H1 (cell line): ENCODE measurements at regions not wholly inside any gene's neighbourhood (a gene's known extent, or its start where the extent isn't known, plus 50 kb on each side); places are given as distances from the start of the nearest gene placed in this dataset.
A peak's percentile ranks its signal among the peaks of the same experiment; 100 is the strongest.
"Not testable (repeated sequence)": the region's sequence is repeated elsewhere in the genome, so short reads cannot be mapped to it uniquely, and the experiment has no call there.

Source experiments
- CTCF ChIA-PET: fragments of 300-600 bp; sonication (Branson Sonifier 250); formaldehyde crosslinking; loops from one replicate; lab custom pipeline; 2021; ENCODE audit not compliant: partially characterized antibody; lab: Charles Lee
- POLR2A ChIA-PET: fragments of 300-600 bp; sonication (Branson Sonifier 250); formaldehyde crosslinking; loops from one replicate; lab custom pipeline; 2021; ENCODE audit warnings: inconsistent platforms; ENCODE audit not compliant: partially characterized antibody; lab: Charles Lee
- DNase-seq, 2 experiments: peaks; one replicate each; pipeline versions ENCODE4 v3.0.0 to v3.0.0-alpha.2; 2010 to 2022; ENCODE audit warnings: low spot score in 2 of 2, low read depth in 1 of 2, mixed read lengths in 1 of 2
- FAIRE-seq: peaks from 2 replicates; lab custom pipeline; 2011; peaks lifted over from hg19 to GRCh38; lab: Jason Lieb, UNC
- H2AFZ ChIP-seq: 2 replicates; pipeline ENCODE4 v1.8.1; 2012; ENCODE audit warnings: low read length, inconsistent platforms
- H2AK5ac ChIP-seq: 2 replicates; pipeline ENCODE4 v1.6.1; 2013; ENCODE audit warnings: low read depth, low read length
- H2BK120ac ChIP-seq: replicated peaks from 2 replicates; pipeline ENCODE3; 2013; ENCODE audit warnings: low read depth, low read length, inconsistent platforms
- H2BK12ac ChIP-seq: 2 replicates; pipeline ENCODE4 v1.6.1; 2013; ENCODE audit warnings: low read depth, low read length
- H2BK15ac ChIP-seq: 2 replicates; pipeline ENCODE4 v1.6.1; 2013; ENCODE audit warnings: low read length
- H2BK20ac ChIP-seq: 2 replicates; pipeline ENCODE4 v1.6.1; 2013; ENCODE audit warnings: low read length
- H2BK5ac ChIP-seq: 2 replicates; pipeline ENCODE4 v1.6.1; 2013; ENCODE audit warnings: low read depth, low read length
- H3K14ac ChIP-seq: 2 replicates; pipeline ENCODE4 v1.6.1; 2013; ENCODE audit warnings: inconsistent platforms; ENCODE audit not compliant: insufficient read length
- H3K18ac ChIP-seq: 2 replicates; pipeline ENCODE4 v1.6.1; 2013; ENCODE audit warnings: low read length; ENCODE audit errors: extremely low read depth
- H3K23ac ChIP-seq: 2 replicates; pipeline ENCODE4 v1.6.1; 2013; ENCODE audit warnings: inconsistent platforms; ENCODE audit not compliant: insufficient read length
- H3K23me2 ChIP-seq: 2 replicates; pipeline ENCODE4 v1.6.1; 2013; ENCODE audit warnings: low read depth, low read length
- H3K27ac ChIP-seq: 2 replicates; pipeline ENCODE4 v1.6.1; 2011; ENCODE audit warnings: low read depth, low read length, inconsistent platforms
- H3K27me3 ChIP-seq, 4 experiments: replicated peaks in 1 of 4; 1 replicate in 1 of 4; 2 replicates in 3 of 4; pipeline versions ENCODE4 v1.6.1 to v1.8.1; 2011 to 2013; ENCODE audit warnings: low read length in 3 of 4, mild to moderate bottlenecking in 3 of 4, inconsistent platforms in 2 of 4, mixed read lengths in 2 of 4, moderate library complexity in 1 of 4; ENCODE audit not compliant: control insufficient read depth in 3 of 4, insufficient read depth in 3 of 4; ENCODE audit errors: extremely low read depth in 1 of 4
- H3K36me3 ChIP-seq, 4 experiments: 2 replicates each; pipeline versions ENCODE4 v1.6.1 to v1.8.1; 2011 to 2013; ENCODE audit warnings: mild to moderate bottlenecking in 4 of 4, low read length in 3 of 4, moderate library complexity in 2 of 4, control low read depth in 1 of 4, inconsistent platforms in 1 of 4; ENCODE audit not compliant: insufficient read depth in 4 of 4, control insufficient read depth in 2 of 4
- H3K4ac ChIP-seq: replicated peaks from 2 replicates; pipeline ENCODE3; 2013; ENCODE audit warnings: low read length, low read depth, mixed read lengths, inconsistent platforms; ENCODE audit not compliant: insufficient read length
- H3K4me1 ChIP-seq, 4 experiments: replicated peaks in 1 of 4; 1 replicate in 1 of 4; 2 replicates in 3 of 4; pipeline versions ENCODE4 v1.6.1 to v1.8.1; 2011 to 2013; ENCODE audit warnings: low read length in 3 of 4, inconsistent platforms in 2 of 4, mixed read lengths in 1 of 4; ENCODE audit not compliant: insufficient read depth in 4 of 4, control insufficient read depth in 3 of 4
- H3K4me2 ChIP-seq, 2 experiments: 2 replicates each; pipeline versions ENCODE4 v1.6.1 to v1.8.1; 2011 to 2013; ENCODE audit warnings: low read depth in 2 of 2, low read length in 2 of 2, control low read depth in 1 of 2, inconsistent platforms in 1 of 2, mild to moderate bottlenecking in 1 of 2; ENCODE audit not compliant: insufficient read depth in 1 of 2
- H3K4me3 ChIP-seq, 4 experiments: fragments of 200-600, 300-600 bp in 1 of 4; sonication (generic), shearing (Covaris generic), sonication (Bioruptor Twin) in 1 of 4; 2 replicates each; pipeline versions ENCODE4 v1.5.1 to v1.8.1; 2011 to 2016; ENCODE audit warnings: low read length in 4 of 4, low read depth in 3 of 4, control low read depth in 2 of 4, inconsistent platforms in 2 of 4, mild to moderate bottlenecking in 2 of 4, mixed read lengths in 1 of 4, moderate library complexity in 1 of 4; ENCODE audit not compliant: insufficient read depth in 2 of 4; ENCODE audit errors: extremely low read depth in 1 of 4
- H3K56ac ChIP-seq: replicated peaks from 2 replicates; pipeline ENCODE3; 2013; ENCODE audit warnings: low read depth, mild to moderate bottlenecking, mixed read lengths, low read length, inconsistent platforms; ENCODE audit not compliant: insufficient read length
- H3K79me1 ChIP-seq: 2 replicates; pipeline ENCODE4 v1.6.1; 2013; ENCODE audit warnings: low read depth, low read length, control low read depth
- H3K79me2 ChIP-seq, 2 experiments: 2 replicates each; pipeline versions ENCODE4 v1.6.1 to v1.8.1; 2012 to 2013; ENCODE audit warnings: low read length in 2 of 2, mild to moderate bottlenecking in 2 of 2, inconsistent platforms in 1 of 2; ENCODE audit not compliant: insufficient read depth in 2 of 2, control insufficient read depth in 1 of 2
- H3K9ac ChIP-seq, 4 experiments: replicated peaks in 1 of 4; 1 replicate in 1 of 4; 2 replicates in 3 of 4; pipeline versions ENCODE4 v1.6.1 to v1.8.1; 2011 to 2013; ENCODE audit warnings: low read depth in 3 of 4, low read length in 3 of 4, control low read depth in 2 of 4, mild to moderate bottlenecking in 2 of 4, moderate library complexity in 2 of 4, inconsistent platforms in 1 of 4; ENCODE audit errors: extremely low read depth in 1 of 4
- H3K9me3 ChIP-seq, 2 experiments: 2 replicates each; pipeline versions ENCODE4 v1.6.1 to v1.8.1; 2012 to 2013; ENCODE audit warnings: mild to moderate bottlenecking in 2 of 2, moderate library complexity in 2 of 2, control low read depth in 1 of 2, inconsistent platforms in 1 of 2, low read depth in 1 of 2, low read length in 1 of 2, mixed read lengths in 1 of 2; ENCODE audit not compliant: insufficient read depth in 2 of 2
- H4K20me1 ChIP-seq, 2 experiments: replicated peaks in 1 of 2; 2 replicates each; pipeline versions ENCODE3 to v1.8.1; 2011 to 2013; ENCODE audit warnings: inconsistent platforms in 2 of 2, low read length in 2 of 2, mild to moderate bottlenecking in 1 of 2; ENCODE audit not compliant: insufficient read depth in 2 of 2, control insufficient read depth in 1 of 2
- H4K5ac ChIP-seq: 2 replicates; pipeline ENCODE4 v1.6.1; 2013; ENCODE audit warnings: low read length, low read depth, mixed read lengths, inconsistent platforms; ENCODE audit not compliant: insufficient read length
- H4K8ac ChIP-seq: 2 replicates; pipeline ENCODE4 v1.8.0; 2013; ENCODE audit warnings: mild to moderate bottlenecking, moderate library complexity, low read length, inconsistent platforms; ENCODE audit not compliant: insufficient read depth; ENCODE audit errors: extremely low read depth
- H4K91ac ChIP-seq: replicated peaks from 2 replicates; pipeline ENCODE3; 2013; ENCODE audit warnings: low read length, mixed read lengths, inconsistent platforms; ENCODE audit not compliant: insufficient read length
- CBX8 ChIP-seq: fragments of 300-800, 300-1000 bp; sonication (generic); IDR thresholded peaks from 2 replicates; pipeline ENCODE4 v1.7.1; 2016; ENCODE audit warnings: low read depth, low read length, borderline replicate concordance
- CREB1 ChIP-seq: IDR thresholded peaks from 2 replicates; pipeline ENCODE4 v1.6.1; 2012; ENCODE audit warnings: inconsistent platforms
- EGR1 ChIP-seq: IDR thresholded peaks from 2 replicates; pipeline ENCODE4 v1.6.1; 2011; ENCODE audit warnings: low read depth, low read length, borderline replicate concordance
- JUND ChIP-seq: IDR thresholded peaks from 2 replicates; pipeline ENCODE4 v1.6.1; 2011; ENCODE audit warnings: mild to moderate bottlenecking, improper control_type of control experiment, low read length
- KDM5A ChIP-seq: fragments of 200-600 bp; IDR thresholded peaks from 2 replicates; pipeline ENCODE4 v1.7.1; 2012; ENCODE audit warnings: mild to moderate bottlenecking, low read length, inconsistent platforms, mixed read lengths
- NRF1 ChIP-seq: IDR thresholded peaks from 2 replicates; pipeline ENCODE4 v1.6.1; 2011; ENCODE audit warnings: mild to moderate bottlenecking, low read depth, low read length, improper control_type of control experiment
- WGBS, 2 experiments: shearing (Covaris generic) in 1 of 2; methylation state at CpG; one replicate each; pipeline versions ENCODE4 v1.1.6 to v1.1.7; 2013 to 2015; ENCODE audit warnings: low lambda C conversion rate in 2 of 2, mixed read lengths in 2 of 2, inconsistent platforms in 1 of 2, low coverage in 1 of 2, missing lambda C conversion rate in 1 of 2; ENCODE audit not compliant: insufficient replicate concordance in 2 of 2, insufficient coverage in 1 of 2, insufficient read length in 1 of 2; ENCODE audit errors: extremely low coverage in 1 of 2, missing lambda C conversion rate in 1 of 2; 5-methylcytosine and 5-hydroxymethylcytosine counted together
- TF ChIP-seq, protein P1 (sequence below), 3 experiments: IDR thresholded peaks; 1 replicate in 2 of 3; 2 replicates in 1 of 3; pipeline versions ENCODE4 v1.5.1 to v1.6.1; 2011; ENCODE audit warnings: low read length in 3 of 3, mild to moderate bottlenecking in 3 of 3, inconsistent platforms in 2 of 3, low read depth in 1 of 3, moderate library complexity in 1 of 3; ENCODE audit not compliant: insufficient read depth in 1 of 3; ENCODE audit errors: control extremely low read depth in 1 of 3

- TF ChIP-seq, protein P1, sequence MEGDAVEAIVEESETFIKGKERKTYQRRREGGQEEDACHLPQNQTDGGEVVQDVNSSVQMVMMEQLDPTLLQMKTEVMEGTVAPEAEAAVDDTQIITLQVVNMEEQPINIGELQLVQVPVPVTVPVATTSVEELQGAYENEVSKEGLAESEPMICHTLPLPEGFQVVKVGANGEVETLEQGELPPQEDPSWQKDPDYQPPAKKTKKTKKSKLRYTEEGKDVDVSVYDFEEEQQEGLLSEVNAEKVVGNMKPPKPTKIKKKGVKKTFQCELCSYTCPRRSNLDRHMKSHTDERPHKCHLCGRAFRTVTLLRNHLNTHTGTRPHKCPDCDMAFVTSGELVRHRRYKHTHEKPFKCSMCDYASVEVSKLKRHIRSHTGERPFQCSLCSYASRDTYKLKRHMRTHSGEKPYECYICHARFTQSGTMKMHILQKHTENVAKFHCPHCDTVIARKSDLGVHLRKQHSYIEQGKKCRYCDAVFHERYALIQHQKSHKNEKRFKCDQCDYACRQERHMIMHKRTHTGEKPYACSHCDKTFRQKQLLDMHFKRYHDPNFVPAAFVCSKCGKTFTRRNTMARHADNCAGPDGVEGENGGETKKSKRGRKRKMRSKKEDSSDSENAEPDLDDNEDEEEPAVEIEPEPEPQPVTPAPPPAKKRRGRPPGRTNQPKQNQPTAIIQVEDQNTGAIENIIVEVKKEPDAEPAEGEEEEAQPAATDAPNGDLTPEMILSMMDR (IDR thresholded peaks at IDR 0.05; ENCODE audit: control extremely low read depth in 1 of 3, insufficient read depth in 1 of 3, low read depth in 1 of 3, low read length in 3 of 3), result peak; percentile 23 to 42 (median 34)
- TF ChIP-seq NRF1 (no peak), CREB1 (no peak), KDM5A (no peak), JUND (no peak), EGR1 (no peak), CBX8 (no peak)
Measured at GRCh38 chr14:38056270-38056669, 151.4 kb upstream of the SSTR1 start (continued).

DNA sequence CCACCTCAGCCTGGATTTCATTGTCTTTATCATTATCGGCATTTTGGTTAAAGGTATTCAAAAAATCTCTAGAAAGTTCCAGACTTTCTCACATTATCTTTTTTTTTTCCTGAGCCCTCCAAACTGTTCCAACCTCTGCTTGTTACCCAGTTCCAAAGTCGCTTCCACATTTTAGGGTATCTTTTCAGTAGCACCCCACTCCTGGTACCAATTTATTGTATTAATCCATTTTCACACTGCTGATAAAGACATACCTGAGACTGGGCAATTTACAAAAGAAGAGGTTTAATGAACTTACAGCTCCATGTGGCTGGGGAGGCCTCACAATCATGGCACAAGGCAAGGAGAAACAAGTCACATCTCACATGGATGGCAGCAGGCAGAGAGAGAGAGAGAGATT, 145.5 kb upstream of the SSTR1 start:
- H3K18ac ChIP-seq, FAIRE-seq, DNase-seq, H2AFZ ChIP-seq, H3K36me3 ChIP-seq, H3K14ac ChIP-seq, H4K8ac ChIP-seq, H3K4me1 ChIP-seq, H2BK12ac ChIP-seq, H3K27ac ChIP-seq, H2BK5ac ChIP-seq, H3K9ac ChIP-seq, H3K79me1 ChIP-seq, H2BK15ac ChIP-seq, H3K4me2 ChIP-seq, H3K4ac ChIP-seq, H3K79me2 ChIP-seq, H3K27me3 ChIP-seq, POLR2A ChIA-PET, H4K20me1 ChIP-seq, H3K23me2 ChIP-seq, H3K56ac ChIP-seq, H3K4me3 ChIP-seq, H4K5ac ChIP-seq, H2BK120ac ChIP-seq, H3K23ac ChIP-seq, H2BK20ac ChIP-seq, H4K91ac ChIP-seq, H2AK5ac ChIP-seq: not testable (repeated sequence)
- peaks cover 16 to 19% of the 10 kb centered on the region in 2 experiments for H3K9me3 ChIP-seq
- WGBS, 2 experiments, result 94% methylated on average over 2 of the region's 2 CpGs; no CpG with 5 or more reads in 1 of the 2 experiments
- CTCF ChIA-PET, result interaction anchor here (0.7 kb wide), 1 partner anchor 76 kb away, joined by 3 read pairs; no protein-coding TSS in a partner anchor
